ENCODE measurements at regions not wholly inside any gene's neighbourhood (a gene's known extent, or its start where the extent isn't known, plus 50 kb on each side); places are given as distances from the start of the nearest gene placed in this dataset.

- Histone ChIP-seq H3K9me3 (no peaks in the 10 kb centered on the region), H3K27me3 (no peaks in the 10 kb centered on the region), H3K4me1 (no peaks in the 10 kb centered on the region), H3K4me3 (no peak overlapping the region), H3K36me3 (ENCODE audit: low read depth, missing control alignments) (no peaks in the 10 kb centered on the region), H3K27ac (no peak overlapping the region)
- intact Hi-C loops (cut with DNase I; ENCODE audit: low total_unique reads), result no loop called here
- TF ChIP-seq CTCF (IDR thresholded peaks at IDR 0.05) (no peak), POLR2A (IDR thresholded peaks at IDR 0.05) (no peak)
- no peak for DNase-seq
- WGBS, 2 donors, result 84 to 86% methylated on average over 6 of the region's 6 CpGs
Observed at GRCh38 chr5:158629591-158630312, 470.0 kb downstream of the EBF1 start.

GRCh38 chr5:158626718-158627117 is 473.0 kb downstream of the EBF1 start:
- H3K9me3 ChIP-seq, result no peaks in the 10 kb centered on the region
- no peaks in the 10 kb centered on the region for H3K4me1 ChIP-seq
- no peak overlapping the region for H3K27ac ChIP-seq
- DNase-seq, result no peak
- 78 to 90% methylated on average over 1 of the region's 1 CpG for WGBS, 2 donors
- TF ChIP-seq POLR2A (IDR thresholded peaks at IDR 0.05) (no peak), CTCF (IDR thresholded peaks at IDR 0.05) (no peak)
- H3K4me3 ChIP-seq, result no peak overlapping the region
- H3K36me3 ChIP-seq (ENCODE audit: low read depth, missing control alignments), result no peaks in the 10 kb centered on the region
- intact Hi-C loops (cut with DNase I; ENCODE audit: low total_unique reads), result no loop called here
- H3K27me3 ChIP-seq, result no peaks in the 10 kb centered on the region

- no peaks in the 10 kb centered on the region for H3K9me3 ChIP-seq
- H3K27me3 ChIP-seq, result no peaks in the 10 kb centered on the region
- no peaks in the 10 kb centered on the region for H3K36me3 ChIP-seq (ENCODE audit: low read depth, missing control alignments)
- DNase-seq, result no peak
- intact Hi-C loops (cut with DNase I; ENCODE audit: low total_unique reads), result no loop called here
- H3K4me1 ChIP-seq, result peaks cover 2% of the 10 kb centered on the region
- no peak overlapping the region for H3K27ac ChIP-seq
- 90 to 91% methylated on average over 6 of the region's 6 CpGs for WGBS, 2 donors
- H3K4me3 ChIP-seq, result no peak overlapping the region
- TF ChIP-seq POLR2A (IDR thresholded peaks at IDR 0.05) (no peak), CTCF (IDR thresholded peaks at IDR 0.05) (no peak)
Observed at GRCh38 chr5:158623971-158624370, 475.7 kb downstream of the EBF1 start.

- no peaks in the 10 kb centered on the region for H3K27me3 ChIP-seq
- no peak overlapping the region for H3K27ac ChIP-seq
- no peak for TF ChIP-seq CTCF (IDR thresholded peaks at IDR 0.05)
- TF ChIP-seq POLR2A (IDR thresholded peaks at IDR 0.05), result no peak
- H3K4me1 ChIP-seq, result peaks cover 7% of the 10 kb centered on the region
- no peak overlapping the region for H3K4me3 ChIP-seq
- no peaks in the 10 kb centered on the region for H3K9me3 ChIP-seq
- no peak for DNase-seq
- no peaks in the 10 kb centered on the region for H3K36me3 ChIP-seq (ENCODE audit: low read depth, missing control alignments)
- 47 to 66% methylated on average over 2 of the region's 2 CpGs for WGBS, 2 donors
- intact Hi-C loops (cut with DNase I; ENCODE audit: low total_unique reads), result no loop called here
Observed at GRCh38 chr5:158621391-158621790, 478.3 kb downstream of the EBF1 start.
